Keratinocyte (primary cell): ENCODE measurements at regions not wholly inside any gene's neighbourhood (a gene's known extent, or its start where the extent isn't known, plus 50 kb on each side); places are given as distances from the start of the nearest gene placed in this dataset.
"Not testable (repeated sequence)": the region's sequence is repeated elsewhere in the genome, so short reads cannot be mapped to it uniquely, and the experiment has no call there.

Experiments used
- DNase-seq: peaks from one replicate; pipeline ENCODE4 v3.0.0-alpha.2; 2011; ENCODE audit warnings: low read depth, missing footprints, low spot score
- FAIRE-seq: peaks from 2 replicates; lab custom pipeline; 2011; peaks lifted over from hg19 to GRCh38; lab: Jason Lieb, UNC
- H2AFZ ChIP-seq: 2 replicates; pipeline ENCODE4 v1.6.0; 2012; ENCODE audit warnings: low read length, control low read depth, inconsistent platforms; ENCODE audit not compliant: control insufficient read depth
- H3K27ac ChIP-seq: 2 replicates; pipeline ENCODE4 v1.5.1; 2011; ENCODE audit warnings: low read length; ENCODE audit not compliant: control insufficient read depth, insufficient read depth
- H3K27me3 ChIP-seq: 3 replicates; pipeline ENCODE4 v1.6.0; 2011; ENCODE audit warnings: low read length; ENCODE audit not compliant: control insufficient read depth, insufficient read depth; ENCODE audit errors: extremely low read depth
- H3K36me3 ChIP-seq, 2 experiments: 2 replicates in 1 of 2; 3 replicates in 1 of 2; pipeline ENCODE4 v1.5.1; 2011; ENCODE audit warnings: low read length in 2 of 2, mild to moderate bottlenecking in 1 of 2; ENCODE audit not compliant: control insufficient read depth in 2 of 2, insufficient read depth in 2 of 2; ENCODE audit errors: extremely low read depth in 1 of 2
- H3K4me1 ChIP-seq: 3 replicates; pipeline ENCODE4 v1.5.1; 2011; ENCODE audit warnings: low read length; ENCODE audit not compliant: control insufficient read depth, insufficient read depth; ENCODE audit errors: extremely low read depth
- H3K4me2 ChIP-seq: 3 replicates; pipeline ENCODE4 v1.6.0; 2011; ENCODE audit warnings: low read depth, low read length; ENCODE audit not compliant: control insufficient read depth, insufficient read depth; ENCODE audit errors: extremely low read depth
- H3K4me3 ChIP-seq, 3 experiments: fragments of 200-600 bp in 1 of 3; sonication (generic) in 1 of 3; 2 replicates in 2 of 3; 3 replicates in 1 of 3; pipeline ENCODE4 v1.5.1; 2011 to 2016; ENCODE audit warnings: low read length in 3 of 3, mild to moderate bottlenecking in 3 of 3, control low read depth in 2 of 3, inconsistent platforms in 1 of 3, low read depth in 1 of 3, mixed read lengths in 1 of 3, mixed run types in 1 of 3, moderate library complexity in 1 of 3; ENCODE audit not compliant: control insufficient read depth in 2 of 3, insufficient read depth in 2 of 3; ENCODE audit errors: extremely low read depth in 1 of 3
- H3K79me2 ChIP-seq: 2 replicates; pipeline ENCODE4 v1.6.0; 2012; ENCODE audit warnings: low read length; ENCODE audit not compliant: control insufficient read depth, insufficient read depth
- H3K9ac ChIP-seq: 3 replicates; pipeline ENCODE4 v1.6.0; 2011; ENCODE audit warnings: low read length; ENCODE audit not compliant: control insufficient read depth, insufficient read depth; ENCODE audit errors: extremely low read depth
- H3K9me1 ChIP-seq: 3 replicates; pipeline ENCODE4 v1.6.0; 2011; ENCODE audit warnings: low read length; ENCODE audit not compliant: control insufficient read depth, insufficient read depth; ENCODE audit errors: extremely low read depth
- H3K9me3 ChIP-seq: 2 replicates; pipeline ENCODE4 v1.5.1; 2012; ENCODE audit warnings: low read depth, low read length; ENCODE audit not compliant: control insufficient read depth
- H4K20me1 ChIP-seq: 3 replicates; pipeline ENCODE4 v1.6.0; 2011; ENCODE audit warnings: low read length; ENCODE audit not compliant: control insufficient read depth, insufficient read depth; ENCODE audit errors: extremely low read depth
- CTCF ChIP-seq, 3 experiments: IDR thresholded peaks in 1 of 3; conservative IDR thresholded peaks in 1 of 3; optimal IDR thresholded peaks in 1 of 3; 2 replicates in 2 of 3; 3 replicates in 1 of 3; pipeline versions ENCODE3 to v1.5.1; 2011; ENCODE audit warnings: low read length in 3 of 3, mild to moderate bottlenecking in 3 of 3, moderate library complexity in 2 of 3, control low read depth in 1 of 3, inconsistent platforms in 1 of 3; ENCODE audit not compliant: insufficient read depth in 2 of 3; ENCODE audit errors: extremely low read depth in 1 of 3
- EZH2 ChIP-seq: IDR thresholded peaks from one replicate; pipeline ENCODE4 v1.6.1; 2012; ENCODE audit warnings: inconsistent platforms, mild to moderate bottlenecking, low read length, moderate library complexity
- dilution Hi-C: fragments of 300-500 bp; cut with MboI; formaldehyde crosslinking; loops from one replicate; pipeline ENCODE4 v1.7.0; 2020; ENCODE audit warnings: low sequenced_read_pairs; ENCODE audit not compliant: extremely low pct_ligation_motif_present

GRCh38 chr6:95879856-95880255, 135.9 kb upstream of the FUT9 start:
- no peaks in the 10 kb centered on the region for H3K4me1 ChIP-seq
- H4K20me1 ChIP-seq = no peaks in the 10 kb centered on the region
- H3K9me1 ChIP-seq = no peaks in the 10 kb centered on the region
- dilution Hi-C loops = no loop called here
- H3K4me2 ChIP-seq = no peak overlapping the region
- H3K36me3 ChIP-seq = no peaks in the 10 kb centered on the region
- no peak overlapping the region for H3K4me3 ChIP-seq
- DNase-seq (no peak), FAIRE-seq (no peak)
- no peaks in the 10 kb centered on the region for H3K9me3 ChIP-seq
- no peak overlapping the region for H3K27ac ChIP-seq
- no peak overlapping the region for H3K9ac ChIP-seq
- no peak for TF ChIP-seq CTCF (optimal IDR thresholded peaks at IDR 0.05 in 1 of 3, IDR thresholded peaks at IDR 0.05 in 1 of 3, conservative IDR thresholded peaks at IDR 0.05 in 1 of 3; ENCODE audit: extremely low read depth in 1 of 3, insufficient read depth in 2 of 3, low read length in 3 of 3)
- no peak for TF ChIP-seq EZH2
- no peaks in the 10 kb centered on the region for H3K79me2 ChIP-seq
- H2AFZ ChIP-seq = no peak overlapping the region
- no peaks in the 10 kb centered on the region for H3K27me3 ChIP-seq

- H3K9me3 ChIP-seq = no peaks in the 10 kb centered on the region
- H2AFZ ChIP-seq = no peak overlapping the region
- H3K79me2 ChIP-seq = no peaks in the 10 kb centered on the region
- no peak overlapping the region for H3K9ac ChIP-seq
- FAIRE-seq (no peak), DNase-seq (no peak)
- TF ChIP-seq EZH2 (no peak), CTCF (optimal IDR thresholded peaks at IDR 0.05 in 1 of 3, IDR thresholded peaks at IDR 0.05 in 1 of 3, conservative IDR thresholded peaks at IDR 0.05 in 1 of 3; ENCODE audit: extremely low read depth in 1 of 3, insufficient read depth in 2 of 3, low read length in 3 of 3) (no peak)
- no peak overlapping the region for H3K4me2 ChIP-seq
- no peaks in the 10 kb centered on the region for H3K4me1 ChIP-seq
- dilution Hi-C loops = no loop called here
- no peak overlapping the region for H3K27ac ChIP-seq
- no peaks in the 10 kb centered on the region for H3K36me3 ChIP-seq
- no peaks in the 10 kb centered on the region for H4K20me1 ChIP-seq
- no peaks in the 10 kb centered on the region for H3K9me1 ChIP-seq
- H3K4me3 ChIP-seq = no peak overlapping the region
- H3K27me3 ChIP-seq = no peaks in the 10 kb centered on the region
These were observed 133.4 kb upstream of the FUT9 start for GRCh38 chr6:95882371-95882770.

GRCh38 chr6:95888711-95889110, 127.1 kb upstream of the FUT9 start:
- H2AFZ ChIP-seq = not testable (repeated sequence)

More at GRCh38 chr6:95888711-95889110, 127.1 kb upstream of the FUT9 start:
- H3K9me3 ChIP-seq, H3K4me1 ChIP-seq, H3K4me3 ChIP-seq, H3K36me3 ChIP-seq, H4K20me1 ChIP-seq, H3K79me2 ChIP-seq, H3K27me3 ChIP-seq, FAIRE-seq, H3K27ac ChIP-seq, H3K9ac ChIP-seq, dilution Hi-C loops, H3K9me1 ChIP-seq, DNase-seq, H3K4me2 ChIP-seq: not testable (repeated sequence)
